SJSA1 (cell line): ENCODE measurements at regions not wholly inside any gene's neighbourhood (a gene's known extent, or its start where the extent isn't known, plus 50 kb on each side); places are given as distances from the start of the nearest gene placed in this dataset.

Source experiments
- DNase-seq, 2 experiments: peaks; one replicate each; pipeline ENCODE4 v3.0.0-alpha.2; 2015 to 2020; ENCODE audit warnings: low spot score in 2 of 2, low read depth in 1 of 2
- H3K27ac ChIP-seq: fragments of 250-450 bp; sonication (Bioruptor Pico); 2 replicates; pipeline ENCODE4 v1.5.1; 2020; ENCODE audit warnings: mild to moderate bottlenecking, moderate library complexity
- H3K27me3 ChIP-seq: fragments of 250-450 bp; sonication (Bioruptor Pico); replicated peaks from 2 replicates; pipeline ENCODE4 v1.5.1; 2020; ENCODE audit warnings: mild to moderate bottlenecking, moderate library complexity
- H3K36me3 ChIP-seq: fragments of 250-450 bp; sonication (Bioruptor Pico); 2 replicates; pipeline ENCODE4 v1.5.1; 2020; ENCODE audit warnings: mild to moderate bottlenecking
- H3K4me1 ChIP-seq: fragments of 250-450 bp; sonication (Bioruptor Pico); replicated peaks from 2 replicates; pipeline ENCODE4 v1.6.1; 2021; ENCODE audit warnings: mild to moderate bottlenecking
- H3K4me3 ChIP-seq: fragments of 250-450 bp; sonication (Bioruptor Pico); 2 replicates; pipeline ENCODE4 v1.5.1; 2020; ENCODE audit warnings: mild to moderate bottlenecking
- H3K9me3 ChIP-seq: fragments of 250-450 bp; sonication (Bioruptor Pico); replicated peaks from 2 replicates; pipeline ENCODE4 v1.5.1; 2020; ENCODE audit warnings: mild to moderate bottlenecking

DNA sequence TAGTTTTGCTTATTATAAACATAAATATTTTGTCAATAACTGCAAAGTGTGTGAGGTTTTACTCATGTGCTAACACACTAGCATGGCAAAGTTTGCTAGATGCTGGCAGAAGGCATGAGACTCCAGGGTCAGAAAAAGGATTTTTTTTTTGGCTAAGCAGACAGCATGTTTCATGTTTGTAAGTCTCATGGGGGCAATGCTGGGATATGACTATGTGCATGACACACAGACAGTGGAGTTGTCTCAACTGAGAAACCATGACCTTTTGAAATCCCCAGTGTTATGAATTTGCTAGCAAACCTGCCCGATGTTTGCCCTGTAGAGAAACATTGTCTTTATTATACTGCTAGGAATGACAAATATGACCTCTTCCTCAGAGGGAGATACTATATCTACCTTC, 448.2 kb downstream of the BRINP3 start:
- H3K4me1 ChIP-seq: no peaks in the 10 kb centered on the region
- no peaks in the 10 kb centered on the region for H3K36me3 ChIP-seq
- H3K27ac ChIP-seq: no peak overlapping the region
- no peak for DNase-seq
- H3K27me3 ChIP-seq: no peaks in the 10 kb centered on the region
- no peak overlapping the region for H3K4me3 ChIP-seq
- no peaks in the 10 kb centered on the region; the same call in 1 of the 2 replicates for H3K9me3 ChIP-seq

- no peaks in the 10 kb centered on the region for H3K9me3 ChIP-seq
- no peaks in the 10 kb centered on the region for H3K27me3 ChIP-seq
- no peaks in the 10 kb centered on the region for H3K4me1 ChIP-seq
- H3K36me3 ChIP-seq: no peaks in the 10 kb centered on the region
- no peak overlapping the region for H3K4me3 ChIP-seq
- no peak for DNase-seq
- H3K27ac ChIP-seq: no peak overlapping the region
These were observed 434.0 kb downstream of the BRINP3 start for GRCh38 chr1:190043655-190044054.

- no peaks in the 10 kb centered on the region for H3K9me3 ChIP-seq
- no peak overlapping the region for H3K4me3 ChIP-seq
- no peaks in the 10 kb centered on the region for H3K27me3 ChIP-seq
- no peaks in the 10 kb centered on the region for H3K36me3 ChIP-seq
- no peak for DNase-seq
- no peak overlapping the region for H3K27ac ChIP-seq
- no peaks in the 10 kb centered on the region for H3K4me1 ChIP-seq
These were observed 431.4 kb downstream of the BRINP3 start for GRCh38 chr1:190046231-190046630.
